Stomach smooth muscle (tissue), 2 donors: ENCODE measurements at regions not wholly inside any gene's neighbourhood (a gene's known extent, or its start where the extent isn't known, plus 50 kb on each side); places are given as distances from the start of the nearest gene placed in this dataset.
"Not testable (repeated sequence)": the region's sequence is repeated elsewhere in the genome, so short reads cannot be mapped to it uniquely, and the experiment has no call there.

Source experiments
- H3K27ac ChIP-seq: one replicate; pipeline ENCODE4 v1.7.0; 2013; ENCODE audit warnings: mild to moderate bottlenecking, low read length, inconsistent platforms
- H3K27me3 ChIP-seq, 2 donors: one replicate each; pipeline ENCODE4 v1.7.0; 2013; ENCODE audit warnings: low read length in 2 of 2; ENCODE audit not compliant: insufficient read depth in 2 of 2, control insufficient read depth in 1 of 2
- H3K36me3 ChIP-seq, 2 donors: one replicate each; pipeline ENCODE4 v1.7.0; 2013; ENCODE audit warnings: low read length in 2 of 2; ENCODE audit not compliant: control insufficient read depth in 2 of 2, insufficient read depth in 2 of 2
- H3K4me1 ChIP-seq: one replicate; pipeline ENCODE4 v1.7.0; 2013; ENCODE audit warnings: low read length; ENCODE audit not compliant: control insufficient read depth, insufficient read depth
- H3K4me3 ChIP-seq, 2 donors: one replicate each; pipeline ENCODE4 v1.7.0; 2013; ENCODE audit warnings: low read length in 2 of 2
- H3K9ac ChIP-seq, 2 donors: one replicate each; pipeline ENCODE4 v1.7.0; 2013; ENCODE audit warnings: low read length in 2 of 2, mild to moderate bottlenecking in 1 of 2
- H3K9me3 ChIP-seq, 2 donors: one replicate each; pipeline ENCODE4 v1.7.0; 2013; ENCODE audit warnings: low read length in 2 of 2; ENCODE audit not compliant: control insufficient read depth in 2 of 2
- donor health status: healthy.
- donor health status: Pancreatic carcinoma.

- H3K4me1 ChIP-seq = no peaks in the 10 kb centered on the region
Observed at GRCh38 chr10:2210088-2210487, 472.8 kb upstream of the ADARB2 start.

GRCh38 chr10:2208106-2208505 lies 470.8 kb upstream of the ADARB2 start:
- peaks cover 0 to 6% of the 10 kb centered on the region in 2 donors for H3K27me3 ChIP-seq
- no peak overlapping the region for H3K27ac ChIP-seq
- H3K4me3 ChIP-seq = no peak overlapping the region

More at GRCh38 chr10:2210088-2210487, 472.8 kb upstream of the ADARB2 start:
- Histone ChIP-seq H3K4me3 (no peak overlapping the region), H3K27ac (no peak overlapping the region), H3K9me3 (no peaks in the 10 kb centered on the region), H3K27me3 (peaks cover 5 to 6% of the 10 kb centered on the region in 2 donors), H3K36me3 (no peaks in the 10 kb centered on the region), H3K9ac (no peak overlapping the region)

GRCh38 chr10:2207246-2207922 lies 470.1 kb upstream of the ADARB2 start:
- peaks cover 0 to 6% of the 10 kb centered on the region in 2 donors for H3K27me3 ChIP-seq
- no peaks in the 10 kb centered on the region for H3K36me3 ChIP-seq
- no peaks in the 10 kb centered on the region for H3K4me1 ChIP-seq
- H3K27ac ChIP-seq = no peak overlapping the region
- no peak overlapping the region for H3K9ac ChIP-seq
- H3K9me3 ChIP-seq = no peaks in the 10 kb centered on the region
- no peak overlapping the region for H3K4me3 ChIP-seq

More at GRCh38 chr10:2208106-2208505, 470.8 kb upstream of the ADARB2 start:
- Histone ChIP-seq H3K9me3 (no peaks in the 10 kb centered on the region), H3K9ac (no peak overlapping the region), H3K36me3 (no peaks in the 10 kb centered on the region), H3K4me1 (no peaks in the 10 kb centered on the region)

- peaks cover 0 to 1% of the 10 kb centered on the region in 2 donors for H3K27me3 ChIP-seq
- no peaks in the 10 kb centered on the region for H3K9me3 ChIP-seq
- H3K4me3 ChIP-seq = no peak overlapping the region
- no peaks in the 10 kb centered on the region for H3K36me3 ChIP-seq
- no peak overlapping the region for H3K9ac ChIP-seq
- no peak overlapping the region for H3K27ac ChIP-seq
- H3K4me1 ChIP-seq = no peaks in the 10 kb centered on the region
Observed at GRCh38 chr10:2205406-2205805, 468.1 kb upstream of the ADARB2 start.

- H3K27me3 ChIP-seq = no peaks in the 10 kb centered on the region
- H3K4me3 ChIP-seq = no peak overlapping the region
- H3K27ac ChIP-seq = no peak overlapping the region
- H3K4me1 ChIP-seq = no peaks in the 10 kb centered on the region
- no peaks in the 10 kb centered on the region for H3K9me3 ChIP-seq
- H3K36me3 ChIP-seq = no peaks in the 10 kb centered on the region
- H3K9ac ChIP-seq = no peak overlapping the region
Observed at GRCh38 chr10:2202401-2202800, 465.1 kb upstream of the ADARB2 start.

GRCh38 chr10:2201534-2202099 lies 464.3 kb upstream of the ADARB2 start:
- no peak overlapping the region for H3K27ac ChIP-seq
- H3K36me3 ChIP-seq = no peaks in the 10 kb centered on the region
- H3K4me3 ChIP-seq = no peak overlapping the region
- no peaks in the 10 kb centered on the region for H3K27me3 ChIP-seq
- no peak overlapping the region for H3K9ac ChIP-seq
- H3K4me1 ChIP-seq = no peaks in the 10 kb centered on the region
- H3K9me3 ChIP-seq = no peaks in the 10 kb centered on the region

- Histone ChIP-seq H3K36me3 (no peaks in the 10 kb centered on the region), H3K9ac (no peak overlapping the region), H3K4me3 (no peak overlapping the region), H3K9me3 (peaks cover 0 to 2% of the 10 kb centered on the region in 2 donors), H3K27me3 (no peaks in the 10 kb centered on the region), H3K27ac (no peak overlapping the region), H3K4me1 (no peaks in the 10 kb centered on the region)
Observed at GRCh38 chr10:2197663-2198062, 460.3 kb upstream of the ADARB2 start.

GRCh38 chr10:2196272-2196671 lies 458.9 kb upstream of the ADARB2 start:
- no peaks in the 10 kb centered on the region for H3K36me3 ChIP-seq
- no peak overlapping the region for H3K4me3 ChIP-seq
- no peaks in the 10 kb centered on the region for H3K4me1 ChIP-seq
- H3K27me3 ChIP-seq = no peaks in the 10 kb centered on the region
- H3K27ac ChIP-seq = no peak overlapping the region
- peaks cover 0 to 2% of the 10 kb centered on the region in 2 donors for H3K9me3 ChIP-seq
- no peak overlapping the region for H3K9ac ChIP-seq

GRCh38 chr10:2189356-2189755 lies 452.0 kb upstream of the ADARB2 start:
- not testable (repeated sequence) for H3K9ac ChIP-seq, H3K4me3 ChIP-seq, H3K9me3 ChIP-seq, H3K4me1 ChIP-seq, H3K27ac ChIP-seq, H3K36me3 ChIP-seq, H3K27me3 ChIP-seq

GRCh38 chr10:2188371-2188770 lies 451.0 kb upstream of the ADARB2 start:
- H3K9ac ChIP-seq = no peak overlapping the region
- H3K27me3 ChIP-seq = no peaks in the 10 kb centered on the region

GRCh38 chr10:2173327-2173726 lies 436.0 kb upstream of the ADARB2 start:
- Histone ChIP-seq H3K4me1 (no peaks in the 10 kb centered on the region), H3K36me3 (no peaks in the 10 kb centered on the region), H3K9me3 (peaks cover 0 to 2% of the 10 kb centered on the region in 2 donors), H3K4me3 (no peak overlapping the region), H3K9ac (no peak overlapping the region), H3K27me3 (no peaks in the 10 kb centered on the region), H3K27ac (no peak overlapping the region)

More at GRCh38 chr10:2188371-2188770, 451.0 kb upstream of the ADARB2 start:
- Histone ChIP-seq H3K27ac (no peak overlapping the region), H3K9me3 (peaks cover 0 to 4% of the 10 kb centered on the region in 2 donors), H3K4me1 (no peaks in the 10 kb centered on the region), H3K36me3 (no peaks in the 10 kb centered on the region), H3K4me3 (no peak overlapping the region)
